ENCODE measurements at regions not wholly inside any gene's neighbourhood (a gene's known extent, or its start where the extent isn't known, plus 50 kb on each side); places are given as distances from the start of the nearest gene placed in this dataset.

DNA sequence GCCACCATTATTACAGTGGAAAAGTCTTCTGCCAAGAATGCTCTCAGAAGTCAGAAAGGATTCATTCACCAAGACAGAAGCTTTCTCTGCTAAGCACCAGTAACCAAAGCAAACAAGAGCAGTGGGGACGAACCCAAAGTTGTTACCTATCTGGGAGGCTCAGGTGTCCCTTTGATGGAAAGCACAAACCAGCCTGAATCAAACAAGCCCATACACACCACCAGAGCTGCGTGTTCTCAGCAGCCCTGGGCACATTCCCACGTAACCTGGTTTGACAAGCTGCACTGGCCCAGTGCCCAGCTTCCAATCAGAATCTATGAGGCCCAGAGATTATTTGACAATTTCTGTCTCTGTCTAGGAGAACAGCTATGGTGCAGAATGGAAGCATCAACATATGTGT is 252.6 kb downstream of the ACTL7B start:
- Histone ChIP-seq H3K4me1 (peaks cover 15 to 66% (median 40%) of the 10 kb centered on the region in 3 donors), H3K27ac (peak overlapping the region; percentile 81 to 91 (median 85))
- intact Hi-C loops (cut with DNase I), result no loop called here

DNA sequence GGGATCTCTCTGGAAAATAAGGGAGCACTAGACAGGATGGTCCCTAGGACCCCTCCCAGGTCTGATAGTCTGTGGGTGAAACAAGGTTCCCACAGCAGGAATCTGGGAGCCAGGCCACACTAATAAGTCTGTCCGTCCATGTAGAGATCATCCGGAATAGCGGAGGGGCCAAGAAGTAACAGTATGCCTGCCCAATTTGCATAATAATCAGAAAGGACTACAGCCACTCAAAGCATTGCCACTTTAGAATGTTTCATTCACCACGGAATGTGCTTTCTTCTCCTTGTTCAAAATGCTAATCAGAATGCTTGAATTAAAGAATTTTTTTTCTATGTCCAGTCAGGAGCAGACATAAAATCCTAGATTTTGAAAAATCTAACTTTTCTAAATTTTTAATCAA is 254.9 kb downstream of the ACTL7B start:
- Histone ChIP-seq H3K4me3 (no peak overlapping the region), H3K36me3 (no peaks in the 10 kb centered on the region), H3K4me1 (peaks cover 15 to 43% (median 38%) of the 10 kb centered on the region in 3 donors), H3K9me3 (no peaks in the 10 kb centered on the region), H3K27ac (no peak overlapping the region), H3K27me3 (no peaks in the 10 kb centered on the region)
- 88% methylated on average over 4 of the region's 4 CpGs for WGBS, 2 donors
- TF ChIP-seq, protein P1, sequence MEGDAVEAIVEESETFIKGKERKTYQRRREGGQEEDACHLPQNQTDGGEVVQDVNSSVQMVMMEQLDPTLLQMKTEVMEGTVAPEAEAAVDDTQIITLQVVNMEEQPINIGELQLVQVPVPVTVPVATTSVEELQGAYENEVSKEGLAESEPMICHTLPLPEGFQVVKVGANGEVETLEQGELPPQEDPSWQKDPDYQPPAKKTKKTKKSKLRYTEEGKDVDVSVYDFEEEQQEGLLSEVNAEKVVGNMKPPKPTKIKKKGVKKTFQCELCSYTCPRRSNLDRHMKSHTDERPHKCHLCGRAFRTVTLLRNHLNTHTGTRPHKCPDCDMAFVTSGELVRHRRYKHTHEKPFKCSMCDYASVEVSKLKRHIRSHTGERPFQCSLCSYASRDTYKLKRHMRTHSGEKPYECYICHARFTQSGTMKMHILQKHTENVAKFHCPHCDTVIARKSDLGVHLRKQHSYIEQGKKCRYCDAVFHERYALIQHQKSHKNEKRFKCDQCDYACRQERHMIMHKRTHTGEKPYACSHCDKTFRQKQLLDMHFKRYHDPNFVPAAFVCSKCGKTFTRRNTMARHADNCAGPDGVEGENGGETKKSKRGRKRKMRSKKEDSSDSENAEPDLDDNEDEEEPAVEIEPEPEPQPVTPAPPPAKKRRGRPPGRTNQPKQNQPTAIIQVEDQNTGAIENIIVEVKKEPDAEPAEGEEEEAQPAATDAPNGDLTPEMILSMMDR (IDR thresholded peaks at IDR 0.05), result no peak
- no peak for TF ChIP-seq POLR2A (IDR thresholded peaks at IDR 0.05)
- intact Hi-C loops (cut with DNase I), result no loop called here
- no peak for DNase-seq

More for the DNA sequence above, 252.6 kb downstream of the ACTL7B start:
- TF ChIP-seq, protein P1 (IDR thresholded peaks at IDR 0.05), result no peak
- peak in 1 of 4 donors; percentile 21 for TF ChIP-seq POLR2A (IDR thresholded peaks at IDR 0.05)
- 42 to 44% methylated on average over 2 to 3 of the region's 3 CpGs for WGBS, 2 donors
- Histone ChIP-seq H3K4me3 (no peak overlapping the region), H3K27me3 (no peaks in the 10 kb centered on the region), H3K36me3 (no peaks in the 10 kb centered on the region), H3K9me3 (no peaks in the 10 kb centered on the region)
- DNase-seq, result no peak

DNA sequence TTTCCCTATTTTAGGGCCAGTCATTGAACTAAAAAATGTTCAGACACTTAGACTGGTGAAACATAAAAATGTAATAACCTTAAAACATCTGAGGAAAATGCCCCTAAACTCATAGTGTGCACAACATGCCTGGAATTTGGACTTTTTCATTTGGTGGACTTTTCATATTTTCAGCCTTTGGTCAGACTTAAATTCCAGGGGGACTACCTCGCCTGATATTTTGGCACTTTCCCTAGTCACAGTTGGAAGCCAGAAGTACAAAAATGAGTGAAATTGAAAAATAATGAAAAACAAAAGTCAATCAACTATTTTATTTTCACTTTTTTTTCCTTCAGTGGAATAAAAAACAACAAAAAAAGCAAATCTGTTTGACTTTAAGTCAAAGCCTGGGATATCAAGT is 256.2 kb downstream of the ACTL7B start:
- Histone ChIP-seq H3K4me1 (peaks cover 10 to 30% (median 28%) of the 10 kb centered on the region in 3 donors), H3K36me3 (no peaks in the 10 kb centered on the region), H3K27me3 (no peaks in the 10 kb centered on the region), H3K9me3 (no peaks in the 10 kb centered on the region), H3K27ac (no peak overlapping the region), H3K4me3 (no peak overlapping the region)
- intact Hi-C loops (cut with DNase I), result no loop called here
- no peak for DNase-seq
- 50 to 67% methylated on average over 1 of the region's 1 CpG for WGBS, 2 donors
- TF ChIP-seq, protein P1 (IDR thresholded peaks at IDR 0.05), result no peak
- TF ChIP-seq POLR2A (IDR thresholded peaks at IDR 0.05), result no peak

DNA sequence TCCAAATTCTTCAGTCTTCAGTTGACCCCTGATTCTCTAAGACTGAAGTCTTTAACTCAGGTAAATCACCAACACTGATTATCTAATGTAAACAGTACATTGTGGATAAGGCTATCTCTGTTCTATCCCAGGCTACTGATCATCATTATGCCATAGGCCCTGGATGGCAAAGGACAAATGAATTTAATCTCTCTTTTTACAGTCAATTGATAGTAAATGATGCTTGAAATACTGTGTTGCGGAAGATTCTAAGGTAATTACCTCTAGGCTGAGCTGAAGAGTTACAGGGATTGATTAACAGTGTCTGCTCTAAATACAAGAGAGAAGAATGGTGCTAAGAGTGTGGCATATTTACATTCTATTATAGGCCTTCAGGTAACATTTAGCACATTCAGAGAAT is 264.7 kb downstream of the ACTL7B start:
- Histone ChIP-seq H3K9me3 (no peaks in the 10 kb centered on the region), H3K27me3 (no peaks in the 10 kb centered on the region), H3K4me3 (no peak overlapping the region), H3K4me1 (peaks cover 0 to 13% (median 0%) of the 10 kb centered on the region in 3 donors), H3K27ac (no peak overlapping the region), H3K36me3 (no peaks in the 10 kb centered on the region)
- intact Hi-C loops (cut with DNase I), result no loop called here
- DNase-seq, result no peak
- TF ChIP-seq, protein P1 (IDR thresholded peaks at IDR 0.05), result no peak
- no peak for TF ChIP-seq POLR2A (IDR thresholded peaks at IDR 0.05)
- WGBS, 2 donors, result 55 to 63% methylated on average over 1 of the region's 1 CpG

DNA sequence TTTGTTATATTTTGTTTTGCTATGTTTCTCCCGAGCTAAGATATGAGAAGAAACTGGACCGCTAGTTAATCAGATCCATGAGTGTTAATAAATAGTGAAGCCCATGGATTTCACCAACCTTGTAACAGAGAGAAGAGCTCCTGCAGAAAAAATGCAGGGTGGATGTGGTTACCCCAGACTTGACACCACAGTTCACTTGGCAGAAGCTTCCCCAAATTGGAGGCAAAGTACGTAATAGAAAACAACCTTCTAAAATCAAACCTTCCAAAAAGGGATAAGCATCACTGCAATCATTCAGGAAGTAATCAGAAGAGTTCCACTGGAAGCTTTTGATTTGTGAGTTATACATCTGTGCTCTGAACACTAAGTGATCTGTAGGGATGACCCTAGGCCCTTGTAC is 267.5 kb downstream of the ACTL7B start:
- 73% methylated on average over 3 of the region's 3 CpGs for WGBS, 2 donors
- H3K27ac ChIP-seq, result no peak overlapping the region
- intact Hi-C loops (cut with DNase I), result no loop called here

More for the DNA sequence above, 267.5 kb downstream of the ACTL7B start:
- H3K4me1 ChIP-seq, result peaks cover 0 to 13% (median 0%) of the 10 kb centered on the region in 3 donors
- TF ChIP-seq, protein P1 (IDR thresholded peaks at IDR 0.05), result no peak
- TF ChIP-seq POLR2A (IDR thresholded peaks at IDR 0.05), result no peak
- no peaks in the 10 kb centered on the region for H3K27me3 ChIP-seq
- DNase-seq, result no peak
- no peak overlapping the region for H3K4me3 ChIP-seq
- H3K9me3 ChIP-seq, result no peaks in the 10 kb centered on the region
- no peaks in the 10 kb centered on the region for H3K36me3 ChIP-seq
